GOT3 (cell line): ENCODE measurements at regions not wholly inside any gene's neighbourhood (a gene's known extent, or its start where the extent isn't known, plus 50 kb on each side); places are given as distances from the start of the nearest gene placed in this dataset.

ENCODE experiments used
- DNase-seq: peaks from one replicate; lab custom pipeline; 2025; ENCODE audit warnings: mixed read lengths; lab: John Stamatoyannopoulos, UW

DNA sequence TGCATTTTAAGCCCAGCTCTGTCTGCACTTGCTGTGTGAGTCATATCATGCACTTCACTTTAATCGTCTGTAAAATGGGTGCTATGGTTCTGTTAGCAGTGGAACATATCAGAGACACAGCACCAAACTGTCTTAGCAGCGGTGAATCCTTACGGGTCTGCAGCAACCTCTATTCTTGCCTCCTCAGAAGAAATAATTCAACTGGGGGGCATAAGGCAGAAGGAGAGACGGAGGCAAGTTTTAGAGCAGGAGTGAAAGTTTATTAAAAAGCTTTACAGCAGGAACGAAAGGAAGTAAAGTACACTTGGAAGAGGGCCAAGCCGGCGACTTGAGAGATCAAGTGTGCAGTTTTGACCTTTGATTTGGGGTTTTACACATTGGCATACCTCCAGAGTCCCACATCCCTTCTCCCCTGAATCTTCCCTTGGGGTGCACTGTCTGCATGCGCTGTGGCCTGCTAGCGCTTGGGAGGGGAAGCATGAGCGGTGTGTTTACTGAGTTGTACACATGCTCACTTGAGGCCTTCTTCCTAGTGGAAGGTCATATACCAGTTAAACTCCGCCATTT lies 109.8 kb downstream of the DDX1 start:
- DNase-seq, result no peak

DNA sequence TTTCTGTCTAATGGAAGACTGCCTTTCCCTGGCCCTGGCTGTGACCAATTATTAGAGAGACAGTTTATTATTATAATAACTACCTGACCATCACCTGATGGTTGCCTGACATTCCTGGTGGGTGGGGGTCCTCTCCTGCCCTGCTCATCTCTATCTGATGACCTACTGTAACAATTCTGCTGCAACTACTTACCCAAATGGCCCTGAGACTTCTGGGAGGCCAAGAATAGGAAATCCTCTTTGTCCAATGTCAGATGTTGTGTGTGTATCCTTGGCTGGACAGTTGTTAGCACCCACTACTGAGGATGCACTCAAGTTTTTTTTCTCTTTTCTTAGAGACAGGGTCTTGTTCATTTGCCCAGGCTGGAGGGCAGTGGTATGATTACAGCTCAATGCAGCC lies 110.3 kb downstream of the DDX1 start:
- no peak for DNase-seq

DNA sequence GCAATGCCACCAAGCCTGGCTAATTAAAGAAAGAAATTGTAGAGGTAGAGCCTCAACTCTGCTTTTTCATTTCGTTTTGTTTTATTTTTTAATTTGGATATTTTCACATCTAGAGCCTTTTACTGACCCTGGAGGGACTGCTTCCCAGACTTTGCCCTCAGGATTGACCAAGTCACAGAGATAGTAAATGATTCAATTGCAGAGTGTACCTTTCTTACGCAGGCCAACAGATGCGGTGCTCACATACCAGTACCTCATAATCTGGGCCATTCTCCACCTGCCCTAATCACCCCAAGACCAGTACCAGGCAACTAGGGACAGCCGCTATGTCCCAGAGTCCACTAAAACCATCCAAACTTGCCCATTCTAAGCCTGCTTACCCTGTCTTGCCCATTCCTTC lies 110.8 kb downstream of the DDX1 start:
- DNase-seq, result no peak

DNA sequence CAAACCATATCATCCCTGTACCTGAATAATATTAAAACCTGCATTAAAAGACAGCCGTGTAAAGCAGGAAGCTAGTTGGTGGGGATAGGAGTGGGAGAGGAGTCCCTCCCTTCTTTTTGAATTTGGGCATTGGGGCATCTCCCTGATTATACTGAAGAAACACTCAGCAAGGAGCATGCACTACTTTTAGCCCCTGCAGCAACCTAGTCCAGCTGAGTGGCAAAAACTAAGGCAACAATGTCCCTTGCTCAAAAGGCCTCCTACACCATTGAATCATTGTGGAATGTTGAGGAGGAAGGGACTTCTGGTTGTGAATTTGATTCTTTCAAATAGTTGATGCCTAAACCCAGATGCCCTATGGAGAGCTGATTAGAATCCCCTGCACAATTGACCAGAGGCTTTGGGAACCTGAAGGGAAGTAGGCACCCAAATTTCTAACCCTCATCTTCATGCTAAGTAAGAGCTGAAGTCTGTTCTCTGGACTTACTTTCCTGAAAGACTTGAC lies 111.7 kb downstream of the DDX1 start:
- DNase-seq, result no peak

DNA sequence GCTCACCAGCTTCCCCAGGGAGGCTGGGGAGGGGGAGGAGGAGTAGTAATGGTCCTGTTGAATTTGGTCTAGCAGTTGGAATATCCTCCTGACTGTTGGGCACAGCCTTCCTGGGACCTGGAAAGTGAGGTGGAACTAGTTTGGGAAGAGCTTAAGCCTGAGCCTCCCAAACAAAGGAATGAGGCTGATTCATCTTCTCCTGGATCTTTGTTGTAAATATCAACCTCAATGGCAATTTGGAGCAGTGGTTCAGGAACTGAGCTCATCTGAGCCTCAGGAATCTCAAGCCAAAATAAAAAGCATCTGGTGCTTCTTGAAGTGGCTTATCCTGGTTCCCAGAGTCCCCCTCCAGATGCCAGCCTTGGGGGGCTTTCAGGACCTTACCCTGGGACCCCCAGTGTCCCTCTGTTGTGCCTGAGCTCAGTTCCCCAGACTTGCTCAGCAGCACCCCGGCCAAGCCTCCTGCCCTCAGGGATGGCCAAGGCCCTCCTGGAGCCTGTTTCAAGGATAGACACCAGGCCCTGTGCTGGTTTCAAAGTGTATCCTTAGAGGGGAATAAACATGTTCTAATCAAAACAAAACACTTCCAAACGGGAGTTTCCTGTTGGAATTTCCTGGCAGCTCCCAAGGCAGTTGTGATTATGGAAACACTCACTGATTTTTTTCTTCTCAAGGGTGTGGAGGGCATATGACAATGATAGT lies 112.6 kb downstream of the DDX1 start:
- no peak for DNase-seq

DNA sequence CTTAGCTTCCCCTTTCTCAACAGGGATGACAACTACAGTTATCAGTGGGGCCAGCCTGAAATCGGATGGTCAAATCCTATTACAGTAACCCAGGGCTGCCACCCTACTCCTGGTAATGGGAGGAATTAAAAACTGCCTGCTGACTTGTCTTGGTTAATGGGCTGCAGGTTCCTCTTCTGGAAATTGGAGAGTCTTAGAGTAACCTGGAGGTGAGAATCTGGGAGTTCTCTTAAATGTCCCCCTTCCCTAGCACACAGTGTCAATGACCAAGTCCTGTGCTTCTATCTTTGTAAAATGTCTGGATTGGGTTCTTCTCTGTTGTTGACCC lies 113.1 kb downstream of the DDX1 start:
- DNase-seq, result no peak

DNA sequence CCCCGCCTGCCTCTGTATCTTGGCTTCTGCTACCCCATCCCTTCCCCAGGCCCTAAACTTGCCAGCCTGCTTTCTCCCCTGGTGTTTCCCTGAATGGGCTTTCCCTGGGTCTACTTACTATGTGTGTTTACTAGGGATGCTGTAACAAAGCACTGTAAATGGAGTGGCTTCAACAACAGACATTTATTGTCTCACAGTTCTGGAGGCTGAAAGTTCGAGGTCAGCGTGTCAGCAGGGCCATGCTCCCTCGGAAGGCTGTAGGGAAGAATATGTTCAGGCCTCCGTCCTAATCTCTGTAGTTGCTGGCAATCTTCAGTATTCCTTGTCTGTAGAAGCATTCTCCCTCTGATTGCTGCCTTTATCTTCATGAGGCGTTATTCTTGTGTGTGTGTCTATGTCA lies 113.6 kb downstream of the DDX1 start:
- DNase-seq, result no peak

DNA sequence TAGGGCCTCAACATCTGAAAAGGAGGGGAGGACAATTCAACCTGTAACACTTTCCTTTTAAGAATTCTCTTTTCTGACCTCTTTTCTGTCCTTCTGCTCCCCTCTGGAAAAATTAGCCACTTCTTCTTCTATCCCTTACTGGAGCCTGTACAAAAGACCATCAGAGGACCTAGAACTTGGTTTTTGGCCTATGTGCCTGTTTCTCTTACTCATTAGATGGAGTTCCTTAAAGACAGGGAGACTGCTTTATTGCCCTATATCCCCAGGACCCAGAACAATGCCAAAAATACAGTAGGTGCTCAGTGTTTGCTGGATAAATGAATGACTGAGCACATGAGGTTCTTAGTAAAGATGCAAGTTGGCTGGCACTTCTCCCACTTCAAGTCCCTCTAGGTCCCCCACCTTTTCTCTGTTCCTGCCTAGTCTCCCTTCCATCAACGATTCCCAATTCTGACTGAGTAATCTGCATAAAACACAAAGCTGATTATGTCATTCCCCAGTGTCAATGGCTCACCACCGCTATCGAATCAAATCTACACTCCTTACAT lies 114.2 kb downstream of the DDX1 start:
- no peak for DNase-seq

DNA sequence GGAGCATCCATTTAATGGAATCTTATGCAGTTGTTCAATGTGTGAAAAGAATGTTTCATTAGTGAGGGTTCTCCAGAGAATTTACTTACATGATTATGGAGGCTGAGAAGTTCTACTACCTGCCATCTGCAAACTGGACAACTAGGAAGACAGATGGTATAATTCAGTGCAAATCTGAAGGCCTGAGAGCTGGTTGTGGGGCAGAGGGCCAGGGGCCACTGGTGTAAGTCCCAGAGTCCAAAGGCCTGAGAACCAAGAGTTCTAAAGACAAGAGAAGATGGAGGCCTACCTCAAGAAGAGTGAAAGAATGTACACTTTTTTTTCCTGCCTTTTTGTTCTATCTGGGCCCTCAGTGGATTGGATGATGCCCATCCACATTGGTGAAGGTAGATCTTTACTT lies 114.8 kb downstream of the DDX1 start:
- DNase-seq, result no peak

DNA sequence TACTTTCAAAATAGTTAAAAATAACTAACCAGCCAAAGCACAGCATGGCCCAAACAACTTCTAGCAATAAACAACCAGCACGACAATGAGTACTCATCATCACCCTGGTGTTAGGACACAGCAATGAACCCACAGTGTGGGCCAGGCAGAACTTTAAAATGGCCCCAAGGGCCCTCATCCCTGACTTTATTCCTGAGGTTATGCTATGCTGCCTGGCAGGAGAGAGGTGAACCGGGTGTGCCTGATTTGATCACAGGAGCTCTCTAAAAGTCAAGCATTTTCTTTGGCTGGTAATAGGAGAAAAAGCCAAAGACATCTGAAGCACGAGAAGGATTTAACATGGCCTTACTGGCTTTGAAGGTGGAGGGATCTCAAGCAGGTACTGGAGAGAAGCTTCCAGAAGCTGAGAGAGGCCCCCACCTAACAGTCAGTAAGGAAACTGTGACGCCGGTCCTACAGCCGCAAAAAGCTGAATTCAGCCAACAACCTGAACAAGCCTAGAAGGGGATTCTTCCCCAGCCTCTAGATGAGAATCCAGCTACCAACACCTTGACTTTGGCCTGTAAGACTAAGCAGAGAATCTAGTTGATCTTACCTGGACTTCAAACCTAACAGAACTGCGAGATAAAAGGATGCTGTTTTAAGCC lies 115.4 kb downstream of the DDX1 start:
- no peak for DNase-seq

DNA sequence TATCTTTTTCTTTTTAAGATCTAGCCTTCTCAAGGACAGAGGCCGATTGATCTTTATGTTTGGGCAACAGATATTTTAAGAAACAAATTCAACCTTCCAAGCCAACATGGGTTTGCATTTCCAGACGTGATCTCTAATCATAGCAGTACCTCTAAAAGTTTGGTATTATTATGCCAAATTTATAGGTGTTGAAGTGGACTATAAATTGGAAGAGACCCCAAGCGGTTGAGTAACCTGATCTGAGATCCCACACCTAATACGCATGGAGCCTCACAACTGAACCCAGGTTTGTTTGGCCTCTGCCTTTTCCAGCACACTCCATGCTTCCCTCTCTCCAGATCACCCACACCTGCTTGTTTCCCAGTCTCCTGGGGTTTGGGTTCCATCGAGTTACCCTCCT lies 116.5 kb downstream of the DDX1 start:
- no peak for DNase-seq

DNA sequence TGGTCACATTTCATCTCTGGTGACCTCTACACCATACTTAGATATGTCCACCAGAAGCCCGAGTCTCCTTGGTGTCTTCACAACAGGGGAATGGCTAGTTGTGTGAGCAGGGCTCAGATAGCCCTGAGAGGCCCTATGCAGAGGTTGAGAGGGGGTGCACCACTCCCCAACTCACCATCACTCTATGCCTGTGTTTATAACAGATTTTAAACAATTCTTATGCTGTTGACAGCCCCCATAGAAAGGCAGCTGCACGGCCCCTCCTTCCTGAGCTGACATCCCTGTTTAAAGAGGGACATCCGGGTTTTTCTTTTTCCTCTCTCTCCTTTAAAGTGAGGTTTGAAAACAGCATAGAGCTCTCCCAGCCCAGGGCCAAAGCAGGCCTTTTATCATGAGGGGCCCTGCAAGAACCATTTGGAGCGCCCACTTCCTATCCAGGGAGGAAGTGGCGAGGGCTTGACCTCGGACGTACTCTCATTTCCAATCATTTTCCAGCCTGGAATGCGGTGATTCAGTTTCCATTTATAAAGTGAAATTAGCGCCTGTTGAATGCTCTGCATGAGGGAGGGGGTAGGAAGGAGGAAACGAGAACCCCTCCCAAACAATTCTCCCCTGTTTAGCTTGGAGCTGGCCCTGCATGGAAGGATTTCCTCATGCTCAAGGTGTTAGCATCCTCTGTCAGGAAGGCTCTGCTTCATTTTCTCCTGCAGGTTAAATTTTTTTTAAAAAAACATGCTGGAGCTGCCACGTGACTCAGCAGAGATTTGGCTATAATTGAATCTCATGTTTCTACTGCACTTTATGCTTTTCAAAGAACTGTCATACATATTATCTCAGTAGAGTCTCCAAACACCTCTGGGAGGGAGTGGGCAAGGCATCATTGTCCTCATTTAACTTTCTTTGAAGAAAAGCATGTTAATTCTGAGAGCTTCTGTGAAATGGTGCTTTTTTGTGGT lies 117.5 kb downstream of the DDX1 start:
- DNase-seq, result no peak

DNA sequence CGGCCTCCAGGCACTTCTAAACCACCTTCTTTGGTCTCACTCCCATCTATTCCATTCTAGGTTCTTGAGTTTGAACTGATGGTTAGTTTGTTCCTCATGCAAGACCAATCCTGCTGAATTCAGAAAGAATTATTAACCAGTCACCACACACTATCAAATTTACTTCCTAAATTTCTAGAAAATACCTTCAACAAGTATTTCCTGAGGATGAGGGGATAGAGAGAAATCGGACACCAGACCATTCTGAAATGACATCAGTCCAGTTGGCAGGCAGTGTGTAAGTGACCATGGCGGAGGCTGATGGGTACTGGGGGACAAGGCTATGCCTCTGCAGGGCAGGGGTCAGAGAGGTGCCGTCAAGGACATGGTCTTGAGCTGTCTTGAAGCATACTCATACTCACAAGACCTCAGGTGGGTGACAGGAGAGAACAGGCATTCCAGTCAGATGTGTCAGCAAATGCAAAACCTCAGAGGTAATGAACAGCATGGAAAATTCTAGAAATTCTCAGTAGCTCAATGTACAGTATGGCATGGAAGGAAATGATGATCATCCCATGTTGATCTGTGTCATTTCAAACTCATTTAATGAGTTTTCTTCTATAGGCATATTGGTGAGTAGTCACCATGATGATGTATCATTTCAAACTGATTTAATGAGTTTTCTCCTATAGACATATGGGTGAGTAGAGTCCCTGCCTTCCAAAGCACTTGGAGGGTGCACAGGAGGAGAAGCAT lies 119.6 kb downstream of the DDX1 start:
- no peak for DNase-seq

DNA sequence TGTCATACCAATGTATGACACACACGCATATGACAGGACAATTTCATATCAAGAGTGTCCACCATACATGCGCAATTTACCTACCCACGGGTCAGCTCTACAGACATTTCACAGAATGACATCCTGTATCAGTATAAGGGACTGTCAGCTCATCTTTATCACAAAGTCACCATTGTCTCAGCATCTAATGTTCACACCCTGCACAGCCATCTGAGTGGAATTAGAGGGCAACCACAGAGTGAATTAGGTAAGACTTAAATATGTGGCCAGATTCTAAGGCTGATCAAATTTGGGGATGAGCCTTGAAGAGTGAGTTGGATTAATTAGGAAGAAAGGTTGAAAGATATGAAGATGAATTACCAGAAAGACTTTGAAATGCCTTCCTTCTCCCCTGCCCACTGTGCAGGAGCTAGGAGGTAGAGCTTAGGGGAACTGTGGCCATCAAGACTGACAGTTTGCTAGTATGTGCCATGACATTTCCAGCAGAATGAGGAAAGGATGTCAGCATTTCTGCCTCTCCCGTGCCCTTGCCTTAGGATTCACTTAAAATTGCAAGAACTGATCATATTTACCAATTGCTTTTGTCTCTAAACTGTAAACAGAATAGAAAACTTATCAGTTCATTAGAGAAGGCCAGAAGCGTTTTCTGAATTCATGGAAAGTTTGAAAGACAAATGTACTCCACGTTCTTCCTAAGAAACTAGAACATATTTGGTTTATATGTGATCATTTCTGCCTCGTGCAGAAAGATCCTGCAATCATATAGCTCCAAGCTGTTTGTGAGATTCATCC lies 121.1 kb downstream of the DDX1 start:
- no peak for DNase-seq

DNA sequence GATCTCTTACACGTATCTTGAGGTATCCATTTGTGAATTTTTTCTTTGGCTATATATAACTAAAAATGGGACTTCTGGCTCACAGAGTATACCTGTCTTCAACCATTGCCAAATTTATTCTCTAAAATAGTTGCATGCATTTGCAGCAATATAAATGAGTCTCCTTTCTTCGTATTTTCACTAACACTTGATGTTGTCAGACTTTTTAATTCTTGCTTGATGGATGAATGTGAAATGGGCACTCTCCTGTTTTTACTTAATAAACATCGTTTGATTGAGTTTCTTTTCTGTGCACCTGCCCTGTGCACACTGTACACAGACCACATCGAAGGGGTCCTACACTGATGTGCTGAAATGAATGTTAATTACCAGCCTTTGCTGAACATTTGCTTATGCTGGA lies 121.8 kb downstream of the DDX1 start:
- no peak for DNase-seq

DNA sequence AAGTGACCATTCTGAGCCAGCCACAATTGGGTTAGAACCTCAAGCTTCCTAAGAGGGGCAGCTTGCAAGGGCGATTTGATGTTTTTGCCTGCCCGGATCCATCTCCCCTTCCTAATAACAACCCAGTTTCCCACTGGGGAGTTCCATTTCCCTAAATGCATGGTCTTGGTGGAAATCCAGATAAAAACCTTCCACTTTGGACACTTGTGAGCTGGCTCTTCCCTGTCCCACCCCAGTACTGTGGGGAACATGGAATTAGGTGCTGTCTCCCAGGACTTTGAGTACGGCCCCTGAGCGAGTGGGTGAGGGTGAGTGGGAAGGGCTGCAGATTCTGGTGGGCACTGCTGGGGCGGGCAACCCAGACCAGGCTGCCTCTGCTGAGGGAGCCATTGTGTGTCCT lies 122.3 kb downstream of the DDX1 start:
- no peak for DNase-seq

DNA sequence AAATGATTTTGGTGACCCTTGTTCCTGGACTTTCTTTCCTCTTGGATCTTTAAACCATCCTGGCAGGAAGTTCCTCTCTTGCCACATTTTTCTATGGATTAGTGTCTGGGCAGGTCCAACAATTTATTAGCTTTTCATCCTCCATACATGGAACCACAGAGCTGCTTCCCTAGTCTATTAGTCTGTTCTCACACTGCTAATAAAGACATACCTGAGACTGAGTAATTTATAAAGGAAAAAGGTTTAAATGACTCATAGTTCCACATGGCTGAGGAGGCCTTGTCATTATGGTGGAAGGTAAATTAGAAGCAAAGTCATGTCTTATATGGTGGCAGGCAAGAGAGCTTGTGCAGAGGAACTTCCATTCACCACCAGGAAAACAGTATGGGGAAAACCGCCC lies 122.9 kb downstream of the DDX1 start:
- no peak for DNase-seq

DNA sequence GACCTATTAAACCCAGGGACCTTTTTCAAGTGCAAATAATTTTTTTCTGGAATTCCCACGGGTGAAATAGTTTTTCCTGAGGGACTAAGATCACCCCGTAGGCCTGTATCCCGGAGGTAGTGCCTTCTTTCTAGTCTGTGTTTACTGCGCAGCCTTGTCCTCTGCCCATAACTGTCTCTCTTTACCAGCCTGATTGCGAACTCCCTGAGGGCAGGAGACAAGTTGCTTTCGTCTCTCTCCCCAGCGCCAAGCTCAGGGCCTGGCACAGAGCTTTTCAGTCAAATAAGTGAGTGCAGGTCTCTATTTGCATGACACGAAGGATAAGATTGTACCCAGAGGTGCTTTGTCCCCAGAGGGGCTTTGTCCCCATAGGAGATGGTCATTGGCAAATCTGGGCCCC lies 123.9 kb downstream of the DDX1 start:
- DNase-seq, result no peak

DNA sequence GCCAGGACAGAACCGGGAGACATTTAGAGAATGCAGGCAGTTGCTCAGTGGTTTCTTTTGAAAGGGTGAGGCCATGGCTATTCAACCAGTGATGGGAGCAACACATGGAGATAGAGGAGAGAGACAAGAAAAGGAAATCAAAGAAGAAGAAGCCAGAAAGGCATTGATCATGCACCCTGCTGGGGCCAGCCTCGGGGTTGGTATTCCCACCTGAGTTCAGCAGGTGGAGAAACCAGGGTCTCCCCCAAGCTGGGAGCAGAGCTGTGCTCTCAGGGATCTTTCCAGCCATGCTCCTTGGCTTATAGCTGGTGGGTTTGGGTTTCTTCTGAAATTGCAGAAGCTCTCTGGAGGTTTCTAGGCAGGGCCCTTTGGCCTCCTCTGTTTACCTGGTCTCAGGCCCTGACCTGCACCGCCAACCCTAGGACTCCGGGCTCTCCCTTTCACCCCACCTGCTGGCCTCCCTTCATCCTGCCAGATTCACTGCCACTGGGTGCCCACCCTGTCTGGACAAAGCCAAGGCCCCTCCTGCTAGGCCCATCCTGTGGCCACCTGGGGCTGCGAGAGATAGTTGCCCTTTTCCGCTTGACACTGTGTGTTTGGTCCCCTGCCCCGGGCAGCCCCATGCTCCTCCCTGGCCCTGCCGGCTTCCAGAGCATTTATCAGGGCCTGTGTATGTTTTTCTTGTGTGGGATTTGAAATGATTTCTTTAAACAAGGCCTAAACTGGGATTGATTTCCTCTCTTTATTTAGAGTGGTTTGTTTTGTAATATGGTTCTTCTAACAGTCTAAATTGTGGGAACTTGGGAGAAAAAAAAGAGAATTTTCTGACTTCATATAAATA lies 126.7 kb downstream of the DDX1 start:
- DNase-seq, result no peak

DNA sequence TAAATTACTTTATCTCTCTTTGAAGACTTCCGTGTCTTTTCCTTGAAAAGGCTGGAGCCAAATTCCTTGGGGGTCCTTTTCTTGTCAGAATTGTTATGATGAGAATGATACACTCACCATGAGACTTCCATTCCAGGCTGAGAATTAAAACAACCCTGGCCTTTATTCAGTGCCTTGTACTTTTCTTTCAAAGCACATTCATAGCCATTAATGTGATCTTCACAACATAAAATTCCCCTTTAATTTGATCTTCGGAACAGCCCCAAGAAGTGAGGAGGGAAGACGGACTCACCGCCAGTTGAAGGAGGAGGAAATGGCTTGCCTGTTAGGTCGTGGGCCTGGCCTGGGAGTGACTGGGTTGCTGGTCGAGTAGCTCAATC lies 127.3 kb downstream of the DDX1 start:
- DNase-seq, result no peak
